Bronchial epithelial cell (primary cell): ENCODE measurements at regions not wholly inside any gene's neighbourhood (a gene's known extent, or its start where the extent isn't known, plus 50 kb on each side); places are given as distances from the start of the nearest gene placed in this dataset.

Experiments used
- DNase-seq: peaks from one replicate; pipeline ENCODE4 v3.0.0-alpha.2; 2010; ENCODE audit warnings: low read depth
- FAIRE-seq: peaks from 2 replicates; lab custom pipeline; 2011; peaks lifted over from hg19 to GRCh38; lab: Jason Lieb, UNC
- H3K27me3 ChIP-seq: 2 replicates; pipeline ENCODE4 v1.5.1; 2011; ENCODE audit warnings: low read length; ENCODE audit not compliant: control insufficient read depth, insufficient read depth
- H3K36me3 ChIP-seq: 2 replicates; pipeline ENCODE4 v1.5.1; 2011; ENCODE audit warnings: low read length; ENCODE audit not compliant: control insufficient read depth, insufficient read depth
- H3K4me3 ChIP-seq: 2 replicates; pipeline ENCODE4 v1.5.1; 2011; ENCODE audit warnings: mild to moderate bottlenecking, low read depth, low read length, control low read depth
- TF ChIP-seq, protein P1 (sequence below): IDR thresholded peaks from 2 replicates; pipeline ENCODE4 v1.5.1; 2011; ENCODE audit warnings: mild to moderate bottlenecking, moderate library complexity, low read length, control low read depth, inconsistent platforms; ENCODE audit not compliant: insufficient read depth, severe bottlenecking

GRCh38 chr5:121018004-121018403 lies 553.9 kb downstream of the PRR16 start:
- TF ChIP-seq, protein P1, sequence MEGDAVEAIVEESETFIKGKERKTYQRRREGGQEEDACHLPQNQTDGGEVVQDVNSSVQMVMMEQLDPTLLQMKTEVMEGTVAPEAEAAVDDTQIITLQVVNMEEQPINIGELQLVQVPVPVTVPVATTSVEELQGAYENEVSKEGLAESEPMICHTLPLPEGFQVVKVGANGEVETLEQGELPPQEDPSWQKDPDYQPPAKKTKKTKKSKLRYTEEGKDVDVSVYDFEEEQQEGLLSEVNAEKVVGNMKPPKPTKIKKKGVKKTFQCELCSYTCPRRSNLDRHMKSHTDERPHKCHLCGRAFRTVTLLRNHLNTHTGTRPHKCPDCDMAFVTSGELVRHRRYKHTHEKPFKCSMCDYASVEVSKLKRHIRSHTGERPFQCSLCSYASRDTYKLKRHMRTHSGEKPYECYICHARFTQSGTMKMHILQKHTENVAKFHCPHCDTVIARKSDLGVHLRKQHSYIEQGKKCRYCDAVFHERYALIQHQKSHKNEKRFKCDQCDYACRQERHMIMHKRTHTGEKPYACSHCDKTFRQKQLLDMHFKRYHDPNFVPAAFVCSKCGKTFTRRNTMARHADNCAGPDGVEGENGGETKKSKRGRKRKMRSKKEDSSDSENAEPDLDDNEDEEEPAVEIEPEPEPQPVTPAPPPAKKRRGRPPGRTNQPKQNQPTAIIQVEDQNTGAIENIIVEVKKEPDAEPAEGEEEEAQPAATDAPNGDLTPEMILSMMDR: no peak
- DNase-seq (no peak), FAIRE-seq (no peak)
- Histone ChIP-seq H3K27me3 (no peaks in the 10 kb centered on the region), H3K36me3 (no peaks in the 10 kb centered on the region), H3K4me3 (no peak overlapping the region)

- FAIRE-seq (no peak), DNase-seq (peak; percentile 3)
Measured at GRCh38 chr5:121019106-121019505, 555.0 kb downstream of the PRR16 start.

DNA sequence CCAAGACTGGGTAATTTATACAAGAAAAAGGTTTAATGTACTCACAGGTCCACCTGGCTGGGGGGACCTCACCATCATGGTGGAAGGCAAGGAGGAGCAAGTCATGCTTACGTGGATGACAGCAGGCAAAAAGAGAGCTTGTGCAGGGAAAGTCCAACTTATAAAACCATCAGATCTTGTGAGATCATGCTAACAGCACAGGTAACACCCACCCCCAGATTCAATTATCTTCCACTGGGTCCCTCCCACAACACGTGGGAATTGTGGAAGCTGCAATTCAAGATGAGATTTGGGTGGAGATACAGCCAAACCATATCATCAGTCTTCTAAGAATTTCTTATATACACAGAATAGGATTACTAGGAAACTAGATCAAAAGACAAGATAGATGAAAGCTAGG lies 555.6 kb downstream of the PRR16 start:
- TF ChIP-seq, protein P1: no peak
- Histone ChIP-seq H3K36me3 (no peaks in the 10 kb centered on the region), H3K27me3 (no peaks in the 10 kb centered on the region), H3K4me3 (no peak overlapping the region)
- DNase-seq (no peak), FAIRE-seq (no peak)

More at GRCh38 chr5:121019106-121019505, 555.0 kb downstream of the PRR16 start:
- Histone ChIP-seq H3K27me3 (no peaks in the 10 kb centered on the region), H3K36me3 (no peaks in the 10 kb centered on the region), H3K4me3 (no peak overlapping the region)
- TF ChIP-seq, protein P1: no peak

GRCh38 chr5:121021681-121022080 lies 557.6 kb downstream of the PRR16 start:
- H3K27me3 ChIP-seq: no peaks in the 10 kb centered on the region
- TF ChIP-seq, protein P1: no peak
- DNase-seq: no peak
- no peak overlapping the region for H3K4me3 ChIP-seq
- FAIRE-seq: no peak
- no peaks in the 10 kb centered on the region for H3K36me3 ChIP-seq

DNA sequence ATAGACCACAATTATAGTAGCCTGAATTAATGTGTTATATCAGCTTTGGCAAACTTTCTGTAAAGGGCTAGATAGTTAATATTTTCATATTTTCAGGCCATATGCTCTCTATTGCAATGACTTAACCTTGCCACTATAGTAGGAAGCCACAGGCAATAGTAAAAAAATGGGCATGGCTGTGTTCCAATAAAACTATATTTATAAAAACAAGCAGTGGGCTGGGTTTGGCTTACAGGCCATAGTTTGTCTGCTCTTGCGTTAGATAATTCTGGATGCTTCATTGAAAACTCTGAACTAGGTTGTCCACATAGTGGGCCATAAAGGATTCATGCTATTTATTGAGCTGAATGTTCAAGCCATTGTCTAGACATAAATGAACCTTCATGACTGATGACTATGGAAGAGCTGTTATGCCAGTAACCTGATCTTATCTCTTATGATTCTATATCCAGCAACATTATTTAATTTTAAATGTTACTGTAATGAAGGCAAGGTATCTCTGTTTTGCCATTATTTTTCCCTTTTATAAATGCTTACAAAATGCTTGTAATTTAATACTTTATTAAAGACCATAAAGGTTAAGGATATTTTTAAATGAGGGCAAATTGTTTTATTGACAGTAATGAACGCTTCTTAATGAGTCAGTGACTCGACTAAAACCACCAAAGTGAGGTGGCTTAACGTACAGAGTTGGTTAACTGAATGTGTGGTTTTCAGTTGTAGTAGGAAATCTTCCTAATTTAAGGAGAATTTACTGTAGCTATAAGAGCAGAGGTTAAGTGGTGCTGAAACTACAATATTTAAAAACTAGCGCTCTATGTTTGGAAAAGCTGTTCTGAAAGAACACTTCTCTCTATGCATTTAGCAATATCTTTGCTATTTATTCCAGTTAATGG lies 560.6 kb downstream of the PRR16 start:
- FAIRE-seq (no peak), DNase-seq (no peak)
- Histone ChIP-seq H3K36me3 (no peaks in the 10 kb centered on the region), H3K27me3 (no peaks in the 10 kb centered on the region), H3K4me3 (no peak overlapping the region)
- TF ChIP-seq, protein P1: no peak
